ENCODE measurements at regions not wholly inside any gene's neighbourhood (a gene's known extent, or its start where the extent isn't known, plus 50 kb on each side); places are given as distances from the start of the nearest gene placed in this dataset.

DNA sequence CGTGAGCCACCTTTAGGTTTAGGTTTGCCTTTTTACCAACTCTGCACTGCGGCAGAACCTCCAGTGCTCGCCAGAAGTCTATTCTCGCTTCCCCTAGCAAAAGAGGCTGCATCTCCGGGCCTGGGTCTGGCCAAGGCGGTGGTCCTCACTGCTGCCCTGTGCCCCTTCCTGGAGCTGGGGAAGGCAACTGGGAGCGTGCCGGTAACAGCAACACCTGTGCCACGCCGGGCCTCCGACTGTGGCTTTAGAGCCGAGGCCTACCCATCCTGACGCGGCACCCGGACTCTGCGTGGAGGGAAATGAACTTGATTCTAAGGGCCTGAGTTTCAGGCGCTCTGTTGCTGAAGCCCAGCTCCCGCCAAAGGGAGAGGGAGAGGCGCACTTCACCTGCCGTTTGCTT is 82.4 kb upstream of the SPATA31C2 start:
- no peak for DNase-seq (ENCODE audit: low read depth in 2 of 2)
- no peak for TF ChIP-seq CTCF (IDR thresholded peaks at IDR 0.05; ENCODE audit: low read depth, low read length)
- H3K4me3 ChIP-seq (replicated peaks in 1 of 2; ENCODE audit: low read depth in 2 of 2, low read length in 2 of 2): no peak overlapping the region

GRCh38 chr9:88219601-88220000 is 81.3 kb upstream of the SPATA31C2 start:
- DNase-seq (ENCODE audit: low read depth in 2 of 2): no peak
- H3K4me3 ChIP-seq (replicated peaks in 1 of 2; ENCODE audit: low read depth in 2 of 2, low read length in 2 of 2): no peak overlapping the region
- no peak for TF ChIP-seq CTCF (IDR thresholded peaks at IDR 0.05; ENCODE audit: low read depth, low read length)

DNA sequence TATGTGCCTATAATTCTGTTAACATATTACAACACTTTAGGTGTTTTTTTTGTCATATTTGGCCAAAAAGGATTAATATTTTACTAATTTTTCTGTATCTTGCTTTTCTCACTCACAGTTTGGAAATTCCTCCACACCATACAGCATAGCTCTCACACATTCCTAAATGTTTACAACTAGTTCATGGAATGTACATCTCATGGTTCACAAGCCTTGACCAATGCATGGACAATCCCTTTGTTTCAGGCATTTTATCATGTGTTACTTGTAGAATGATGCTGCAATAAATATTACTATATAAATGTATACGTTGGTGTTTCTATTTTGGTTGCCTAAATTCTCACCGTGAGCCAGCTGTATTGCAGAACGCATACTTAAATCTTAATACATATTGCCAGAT is 80.5 kb upstream of the SPATA31C2 start:
- peak; percentile 13 to 23 for DNase-seq (ENCODE audit: low read depth in 2 of 2)
- H3K4me3 ChIP-seq (replicated peaks in 1 of 2; ENCODE audit: low read depth in 2 of 2, low read length in 2 of 2): no peak overlapping the region
- no peak for TF ChIP-seq CTCF (IDR thresholded peaks at IDR 0.05; ENCODE audit: low read depth, low read length)

DNA sequence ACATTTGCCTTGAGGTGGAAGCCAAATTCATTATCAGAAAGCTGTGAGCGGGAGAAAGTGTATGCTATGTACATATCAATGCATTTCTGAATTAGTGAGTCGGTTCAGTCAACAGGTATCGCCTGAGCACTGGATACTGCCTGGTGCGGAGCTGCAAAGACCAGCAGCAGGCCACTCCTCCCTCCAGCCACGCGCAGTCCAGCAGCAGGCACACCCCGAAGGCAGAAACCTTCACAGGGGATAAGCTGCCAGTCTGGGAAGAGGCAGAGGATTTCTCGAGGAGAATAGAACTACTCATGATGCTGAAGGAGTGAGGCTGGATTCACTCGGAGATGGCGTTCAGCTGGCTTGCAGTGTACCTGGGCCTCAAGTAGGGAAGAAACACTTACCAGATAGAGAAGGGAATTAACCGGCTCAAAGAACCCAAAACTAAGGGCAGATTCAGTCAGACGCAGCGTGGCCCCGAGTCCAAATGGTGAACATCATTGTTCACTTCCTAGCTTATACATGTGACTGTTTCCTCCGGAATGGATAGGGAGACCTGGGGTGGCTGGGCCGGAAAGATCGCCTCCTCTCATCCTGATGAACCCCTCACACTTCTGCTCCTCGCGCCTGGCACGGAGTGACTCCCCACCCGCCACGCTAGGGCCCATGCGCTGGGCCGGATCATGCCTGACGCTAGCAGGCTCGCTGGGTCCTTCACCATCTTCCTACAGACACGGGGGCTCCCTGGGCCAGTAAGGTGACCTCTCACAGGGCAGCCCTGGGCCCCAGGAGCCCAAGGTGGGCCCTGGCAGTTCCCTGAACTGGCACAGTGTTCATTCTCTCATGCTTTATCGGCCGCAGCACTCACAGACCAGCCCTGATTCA is 78.1 kb upstream of the SPATA31C2 start:
- H3K4me3 ChIP-seq (replicated peaks in 1 of 2; ENCODE audit: low read depth in 2 of 2, low read length in 2 of 2): no peak overlapping the region
- no peak for TF ChIP-seq CTCF (IDR thresholded peaks at IDR 0.05; ENCODE audit: low read depth, low read length)

GRCh38 chr9:88215196-88216125 is 77.2 kb upstream of the SPATA31C2 start:
- no peak for DNase-seq (ENCODE audit: low read depth in 2 of 2)
- no peak overlapping the region for H3K4me3 ChIP-seq (replicated peaks in 1 of 2; ENCODE audit: low read depth in 2 of 2, low read length in 2 of 2)
- TF ChIP-seq CTCF (IDR thresholded peaks at IDR 0.05; ENCODE audit: low read depth, low read length): no peak

More for the DNA sequence above, 78.1 kb upstream of the SPATA31C2 start:
- DNase-seq (ENCODE audit: low read depth in 2 of 2): no peak

GRCh38 chr9:88202321-88202720 is 64.0 kb upstream of the SPATA31C2 start:
- H3K4me3 ChIP-seq (replicated peaks in 1 of 2; ENCODE audit: low read depth in 2 of 2, low read length in 2 of 2): no peak overlapping the region
- peak in 1 of 2 donors; percentile 11 for DNase-seq (ENCODE audit: low read depth in 2 of 2)
- TF ChIP-seq CTCF (IDR thresholded peaks at IDR 0.05; ENCODE audit: low read depth, low read length): no peak
